ENCODE measurements at regions not wholly inside any gene's neighbourhood (a gene's known extent, or its start where the extent isn't known, plus 50 kb on each side); places are given as distances from the start of the nearest gene placed in this dataset.

GRCh38 chr13:34748073-34748472 is 194.0 kb upstream of the NBEA start:
- no peak for ATAC-seq (ENCODE audit: low read depth)
- Histone ChIP-seq H2BK5ac (ENCODE audit: low read depth, low read length, poor library complexity, severe bottlenecking) (no peak overlapping the region), H3K4me1 (ENCODE audit: control insufficient read depth, insufficient read depth, low read length) (no peaks in the 10 kb centered on the region), H2BK20ac (ENCODE audit: low read depth, low read length) (no peak overlapping the region), H4K8ac (ENCODE audit: low read depth in 2 of 2, low read length in 2 of 2) (no peak overlapping the region), H3K4ac (ENCODE audit: low read depth, low read length) (no peak overlapping the region), H2BK15ac (ENCODE audit: low read depth, low read length) (no peak overlapping the region), H4K20me1 (ENCODE audit: insufficient read depth, low read length) (no peaks in the 10 kb centered on the region), H4K5ac (ENCODE audit: low read depth, low read length) (no peak overlapping the region), H3K9me1 (ENCODE audit: insufficient read depth, low read length) (no peaks in the 10 kb centered on the region), H3K4me3 (ENCODE audit: insufficient read depth, low read depth, low read length) (no peak overlapping the region), H3K27ac (ENCODE audit: insufficient read depth, low read length) (no peak overlapping the region), H3K14ac (replicated peaks; ENCODE audit: low read depth, low read length) (no peak overlapping the region), H3K9me3 (ENCODE audit: control insufficient read depth, insufficient read depth, low read length) (no peaks in the 10 kb centered on the region), H2AK9ac (replicated peaks; ENCODE audit: low read depth, low read length, poor library complexity) (no peak overlapping the region), H3K23ac (ENCODE audit: low read depth, low read length) (no peak overlapping the region), H3K79me1 (ENCODE audit: low read depth in 1 of 2, low read length in 2 of 2) (no peaks in the 10 kb centered on the region), H2BK120ac (ENCODE audit: low read depth, low read length) (no peak overlapping the region), H4K91ac (ENCODE audit: insufficient read depth, low read depth, low read length) (no peak overlapping the region), H3K27me3 (ENCODE audit: control insufficient read depth, insufficient read depth, low read length) (no peaks in the 10 kb centered on the region), H3K36me3 (ENCODE audit: control insufficient read depth, insufficient read depth, low read length) (no peaks in the 10 kb centered on the region), H2AFZ (replicated peaks; ENCODE audit: low read length, poor library complexity) (no peak overlapping the region), H2AK5ac (ENCODE audit: low read depth, low read length) (no peak overlapping the region), H3K18ac (ENCODE audit: low read depth, low read length) (no peak overlapping the region), H3K4me2 (ENCODE audit: low read depth, low read length) (no peak overlapping the region), H3K56ac (ENCODE audit: extremely low read depth, insufficient read depth, low read length) (no peak overlapping the region), H3K9ac (ENCODE audit: low read depth, low read length) (no peak overlapping the region)
- 36% methylated on average over 3 of the region's 5 CpGs; no CpG with 5 or more reads in 1 of the 2 experiments for WGBS, 2 experiments (ENCODE audit: extremely low coverage in 2 of 2, insufficient read length in 1 of 2)
- intact Hi-C loops (cut with micrococcal nuclease) (no loop called here), in situ Hi-C loops (cut with MboI; ENCODE audit: low sequenced_read_pairs) (no loop called here), dilution Hi-C loops (cut with HindIII; ENCODE audit: low sequenced_read_pairs, unreplicated experiment) (no loop called here)
- ChIA-PET CTCF (interaction anchor here (0.6 kb wide), 1 partner anchor 658 kb away, joined by 3 read pairs; no protein-coding TSS in a partner anchor), POLR2A (ENCODE audit: unreplicated experiment) (no interaction called here)
- BruUV-seq (replicated peaks): no TSS peak
- DNase-seq: no peak
- no peak for TF ChIP-seq FOS (IDR thresholded peaks at IDR 0.05; ENCODE audit: low read depth, low read length)
- TF ChIP-seq SMC3 (IDR thresholded peaks at IDR 0.05; ENCODE audit: low read depth, low read length): no peak
- TF ChIP-seq CTCF (conservative IDR thresholded peaks at IDR 0.05; ENCODE audit: low read depth, low read length): no peak
- TF ChIP-seq NFE2L2 (IDR thresholded peaks at IDR 0.05; ENCODE audit: low read depth, low read length): no peak
- no peak for TF ChIP-seq ELK1 (IDR thresholded peaks at IDR 0.05; ENCODE audit: borderline replicate concordance, low read depth, low read length)
- no peak for TF ChIP-seq MAZ (IDR thresholded peaks at IDR 0.05; ENCODE audit: borderline replicate concordance, low read depth, low read length)
- no peak for TF ChIP-seq MAFK (IDR thresholded peaks at IDR 0.05; ENCODE audit: low read depth, low read length)
- no peak for TF ChIP-seq CHD1 (IDR thresholded peaks at IDR 0.05; ENCODE audit: low read depth, low read length)
- TF ChIP-seq, protein P1, sequence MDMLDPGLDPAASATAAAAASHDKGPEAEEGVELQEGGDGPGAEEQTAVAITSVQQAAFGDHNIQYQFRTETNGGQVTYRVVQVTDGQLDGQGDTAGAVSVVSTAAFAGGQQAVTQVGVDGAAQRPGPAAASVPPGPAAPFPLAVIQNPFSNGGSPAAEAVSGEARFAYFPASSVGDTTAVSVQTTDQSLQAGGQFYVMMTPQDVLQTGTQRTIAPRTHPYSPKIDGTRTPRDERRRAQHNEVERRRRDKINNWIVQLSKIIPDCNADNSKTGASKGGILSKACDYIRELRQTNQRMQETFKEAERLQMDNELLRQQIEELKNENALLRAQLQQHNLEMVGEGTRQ (IDR thresholded peaks at IDR 0.05; ENCODE audit: low read depth, low read length): no peak
- no peak for TF ChIP-seq RAD21 (IDR thresholded peaks at IDR 0.05; ENCODE audit: low read length)
- no peak for TF ChIP-seq RCOR1 (IDR thresholded peaks at IDR 0.05; ENCODE audit: insufficient replicate concordance, low read length)
- TF ChIP-seq MXI1 (IDR thresholded peaks at IDR 0.05; ENCODE audit: borderline replicate concordance, low read depth, low read length): no peak
- no peak for TF ChIP-seq CEBPB (IDR thresholded peaks at IDR 0.05; ENCODE audit: low read depth, low read length)
- TF ChIP-seq POLR2A (IDR thresholded peaks at IDR 0.05; ENCODE audit: low read depth, low read length): no peak
- TF ChIP-seq RFX5 (IDR thresholded peaks at IDR 0.05; ENCODE audit: low read depth, low read length): no peak
- no peak for TF ChIP-seq BHLHE40 (IDR thresholded peaks at IDR 0.05; ENCODE audit: low read depth, low read length)

All from IMR-90 (cell line).